ENCODE measurements at regions not wholly inside any gene's neighbourhood (a gene's known extent, or its start where the extent isn't known, plus 50 kb on each side); places are given as distances from the start of the nearest gene placed in this dataset.

GRCh38 chr15:47179988-47180387, 537.3 kb upstream of the SEMA6D start:
- DNase-seq: no peak

- DNase-seq: no peak
These were observed 534.5 kb upstream of the SEMA6D start for GRCh38 chr15:47182818-47183217.

- no peak for DNase-seq
These were observed 533.0 kb upstream of the SEMA6D start for GRCh38 chr15:47184003-47184907.

GRCh38 chr15:47184908-47185801, 532.1 kb upstream of the SEMA6D start:
- DNase-seq: no peak

GRCh38 chr15:47186075-47186474, 531.2 kb upstream of the SEMA6D start:
- no peak for DNase-seq

- DNase-seq: no peak
These were observed 528.4 kb upstream of the SEMA6D start for GRCh38 chr15:47188758-47189507.

DNA sequence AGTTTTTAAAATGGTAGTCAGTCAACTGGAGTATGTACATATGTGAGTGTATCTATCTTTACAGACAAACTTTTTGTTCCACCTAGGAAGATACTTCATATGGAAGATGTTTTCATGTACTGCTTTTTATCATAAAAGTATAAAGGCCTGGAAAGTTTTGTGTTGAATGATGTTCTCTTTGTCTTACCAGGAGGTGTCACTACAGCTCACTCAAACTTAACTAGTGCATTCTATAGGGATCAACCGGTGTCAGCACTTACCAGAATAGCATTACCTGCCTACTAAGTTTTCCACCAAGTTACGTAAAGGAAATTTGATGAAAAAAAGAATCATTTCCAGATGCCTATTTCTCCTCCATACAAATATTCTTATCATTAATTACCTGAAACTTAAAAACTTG, 522.6 kb upstream of the SEMA6D start:
- DNase-seq: no peak

DNA sequence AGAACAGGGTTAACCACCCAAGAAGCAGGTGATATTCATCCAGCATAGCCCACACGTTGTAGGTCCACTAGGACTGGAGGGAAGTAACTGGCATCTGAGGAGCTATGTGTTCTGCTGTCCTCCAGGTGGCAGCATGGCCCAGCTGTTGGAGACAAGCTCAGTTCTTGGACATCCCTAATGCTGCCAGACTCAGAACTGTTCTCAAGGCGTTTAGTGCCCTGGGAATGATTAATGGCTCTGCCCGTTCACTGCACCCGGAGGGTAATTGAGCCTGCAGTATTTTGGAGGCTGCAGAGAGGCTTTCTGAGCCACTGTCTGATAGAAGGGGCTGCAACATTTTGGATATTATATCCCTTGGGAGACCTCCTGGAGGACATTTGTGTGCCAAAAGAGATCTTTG, 521.3 kb upstream of the SEMA6D start:
- peak; percentile 36 for DNase-seq

- DNase-seq: no peak
These were observed 513.3 kb upstream of the SEMA6D start for GRCh38 chr15:47203993-47204392.

DNA sequence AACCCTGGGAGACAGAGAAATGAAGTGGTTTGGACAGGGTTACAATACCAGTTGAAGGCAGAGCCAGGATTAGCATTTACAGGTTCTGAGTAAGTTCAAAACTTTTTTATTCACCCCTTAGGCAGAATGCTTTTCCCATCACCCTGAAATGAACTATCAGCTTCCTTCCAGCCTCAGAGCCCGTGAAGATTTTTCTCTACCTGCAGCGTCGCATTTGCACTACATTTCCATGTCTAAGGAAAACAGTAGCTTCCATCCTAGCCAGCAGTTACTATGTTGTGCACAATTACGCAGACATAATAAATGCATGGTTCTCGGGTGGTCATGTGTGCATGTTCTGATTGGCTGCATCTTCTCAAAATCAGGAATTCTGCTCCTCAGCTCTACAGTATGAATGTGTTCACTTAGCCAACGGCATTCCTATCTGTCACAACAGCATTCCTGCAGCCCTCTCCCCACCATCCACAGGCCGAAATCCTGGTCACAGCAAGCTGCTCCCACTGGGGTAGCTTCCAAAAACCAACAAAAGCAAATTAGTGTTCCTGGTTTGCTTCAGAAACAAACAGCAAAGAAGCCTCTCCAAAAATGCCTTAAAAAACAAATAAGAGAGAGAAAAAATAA, 510.8 kb upstream of the SEMA6D start:
- DNase-seq: no peak

DNA sequence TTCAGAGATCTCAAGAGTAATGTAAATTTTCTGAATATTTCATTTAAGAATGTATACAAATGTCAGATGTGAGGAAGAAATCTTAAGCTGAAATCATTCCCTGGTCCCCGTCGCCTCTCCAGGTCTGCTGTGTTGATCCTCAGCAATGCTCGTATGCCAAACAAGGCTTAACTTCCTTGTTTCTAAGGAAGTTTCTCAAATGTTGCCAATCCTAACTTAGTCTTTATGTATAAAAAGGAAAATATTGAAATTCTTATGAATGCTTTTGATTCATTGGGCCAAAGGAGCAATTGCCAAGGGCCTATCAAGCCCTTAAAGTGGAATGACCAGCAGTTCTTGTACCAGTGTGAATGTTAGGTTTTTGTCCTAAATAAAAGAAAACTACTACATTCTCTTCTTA, 507.7 kb upstream of the SEMA6D start:
- DNase-seq: no peak

- no peak for DNase-seq
These were observed 504.9 kb upstream of the SEMA6D start for GRCh38 chr15:47212222-47213010.

- no peak for DNase-seq
These were observed 503.4 kb upstream of the SEMA6D start for GRCh38 chr15:47213883-47214282.

- DNase-seq: no peak
These were observed 499.0 kb upstream of the SEMA6D start for GRCh38 chr15:47218295-47218694.

DNA sequence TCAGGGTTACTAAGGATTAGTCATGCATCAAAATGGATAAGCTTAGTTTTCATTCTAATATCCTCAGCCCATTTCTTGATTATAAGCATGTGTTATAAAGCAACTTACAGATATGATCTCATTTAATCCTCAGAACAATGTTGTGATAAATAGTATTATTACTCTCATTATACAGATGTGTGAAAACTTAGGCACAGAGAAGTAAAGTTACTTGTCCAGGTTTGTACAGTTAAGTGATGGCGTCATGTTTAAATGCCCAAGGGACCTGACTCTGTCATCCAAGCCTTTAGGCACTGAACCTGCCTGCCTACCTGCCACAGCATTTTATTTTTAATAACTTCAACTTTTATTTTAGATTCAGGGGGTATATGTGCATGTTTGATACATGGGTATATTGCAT, 472.9 kb upstream of the SEMA6D start:
- DNase-seq: no peak

DNA sequence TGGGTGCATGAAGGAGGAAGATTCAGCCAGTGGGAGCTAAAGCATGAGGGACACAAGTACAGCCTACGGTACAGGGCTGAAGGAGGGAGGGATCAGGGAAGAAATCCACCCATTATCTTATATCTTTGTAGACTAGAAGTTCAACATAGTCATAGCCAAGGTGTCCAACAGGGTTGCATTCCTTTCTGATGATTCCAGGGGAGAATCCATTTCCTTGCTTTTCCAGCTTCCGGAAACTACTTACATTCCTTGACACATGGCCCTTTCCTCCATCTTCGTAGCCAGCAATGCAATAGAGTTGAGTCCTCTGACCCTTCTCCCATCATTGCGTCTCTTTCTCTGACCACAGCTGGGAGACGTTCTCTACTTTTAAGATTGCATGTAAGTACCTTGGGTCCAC, 471.0 kb upstream of the SEMA6D start:
- no peak for DNase-seq

GRCh38 chr15:47258521-47258920, 458.8 kb upstream of the SEMA6D start:
- DNase-seq: no peak

- DNase-seq: no peak
These were observed 451.6 kb upstream of the SEMA6D start for GRCh38 chr15:47265686-47266085.

- DNase-seq: no peak
These were observed 450.7 kb upstream of the SEMA6D start for GRCh38 chr15:47266566-47266965.

- no peak for DNase-seq
These were observed 443.4 kb upstream of the SEMA6D start for GRCh38 chr15:47273864-47274263.

GRCh38 chr15:47283246-47283645, 434.1 kb upstream of the SEMA6D start:
- DNase-seq: no peak

GRCh38 chr15:47288794-47289193, 428.5 kb upstream of the SEMA6D start:
- no peak for DNase-seq

Data from activated CD4-positive, CD25-positive, alpha-beta regulatory T cell treated with anti-CD3 and anti-CD28 coated beads, Interleukin-2, amount 50 U/mL, for 72 hours (primary cell).